OCI-LY3 (cell line): ENCODE measurements at regions not wholly inside any gene's neighbourhood (a gene's known extent, or its start where the extent isn't known, plus 50 kb on each side); places are given as distances from the start of the nearest gene placed in this dataset.

Experiments
- H2AFZ ChIP-seq: fragments of 200-600, 300-600 bp; shearing (Covaris generic); 2 replicates; pipeline ENCODE4 v1.6.0; 2014; ENCODE audit warnings: antibody characterized with exemption, low read depth, low read length
- H3K27ac ChIP-seq: fragments of 200-600, 300-600 bp; sonication (generic); 2 replicates; pipeline ENCODE4 v1.5.1; 2014; ENCODE audit warnings: mild to moderate bottlenecking, low read length, moderate library complexity, mixed read lengths
- H3K27me3 ChIP-seq: fragments of 200-600, 300-600 bp; sonication (generic); 2 replicates; pipeline ENCODE4 v1.6.1; 2014; ENCODE audit warnings: low read depth, low read length, mixed read lengths
- H3K36me3 ChIP-seq: fragments of 200-600, 300-600 bp; sonication (generic); replicated peaks from 2 replicates; pipeline ENCODE3; 2014; ENCODE audit warnings: low read depth, low read length, mixed read lengths
- H3K4me1 ChIP-seq: fragments of 300-600, 200-600 bp; sonication (generic); 2 replicates; pipeline ENCODE4 v1.6.1; 2014; ENCODE audit warnings: low read length, mixed read lengths
- H3K4me2 ChIP-seq: fragments of 200-600, 300-600 bp; sonication (generic); 2 replicates; pipeline ENCODE4 v1.6.1; 2014; ENCODE audit warnings: low read length, mixed read lengths
- H3K4me3 ChIP-seq: fragments of 300-600, 200-600 bp; sonication (generic); 2 replicates; pipeline ENCODE4 v1.5.1; 2014; ENCODE audit warnings: antibody characterized with exemption, mild to moderate bottlenecking, low read length, moderate library complexity
- H3K79me2 ChIP-seq: fragments of 300-600, 200-600 bp; shearing (Covaris generic); 2 replicates; pipeline ENCODE4 v1.6.1; 2014; ENCODE audit warnings: mild to moderate bottlenecking, low read length, mixed read lengths
- H3K9ac ChIP-seq: fragments of 300-600, 200-600 bp; shearing (Covaris generic); 2 replicates; pipeline ENCODE4 v1.6.0; 2014; ENCODE audit warnings: mild to moderate bottlenecking, low read length, moderate library complexity
- H3K9me3 ChIP-seq: fragments of 200-600, 300-600 bp; shearing (Covaris generic); 2 replicates; pipeline ENCODE4 v1.6.1; 2014; ENCODE audit warnings: low read length, mixed read lengths; ENCODE audit not compliant: insufficient read depth
- H4K20me1 ChIP-seq: fragments of 200-600, 300-600 bp; sonication (generic); 2 replicates; pipeline ENCODE4 v1.6.1; 2016; ENCODE audit warnings: low read length, mixed read lengths; ENCODE audit not compliant: insufficient read depth
- CTCF ChIP-seq: fragments of 200-600, 300-600 bp; sonication (generic); IDR thresholded peaks from 2 replicates; pipeline ENCODE4 v1.5.1; 2014; ENCODE audit warnings: antibody characterized with exemption, low read length, low read depth
- EZH2phosphoT487 ChIP-seq: fragments of 200-600 bp; shearing (Covaris generic); IDR thresholded peaks from 2 replicates; pipeline ENCODE4 v1.6.1; 2018; ENCODE audit warnings: antibody characterized with exemption, mixed run types, low read depth

GRCh38 chr9:106405871-106406435 is 457.0 kb upstream of the ZNF462 start:
- Histone ChIP-seq H3K27ac (no peak overlapping the region), H3K36me3 (no peaks in the 10 kb centered on the region), H2AFZ (no peak overlapping the region), H3K4me3 (no peak overlapping the region), H3K27me3 (no peaks in the 10 kb centered on the region), H3K9ac (no peak overlapping the region), H3K4me1 (no peaks in the 10 kb centered on the region), H3K4me2 (no peak overlapping the region), H3K79me2 (no peaks in the 10 kb centered on the region), H4K20me1 (no peaks in the 10 kb centered on the region), H3K9me3 (no peaks in the 10 kb centered on the region)
- TF ChIP-seq EZH2phosphoT487 (no peak), CTCF (no peak)

DNA sequence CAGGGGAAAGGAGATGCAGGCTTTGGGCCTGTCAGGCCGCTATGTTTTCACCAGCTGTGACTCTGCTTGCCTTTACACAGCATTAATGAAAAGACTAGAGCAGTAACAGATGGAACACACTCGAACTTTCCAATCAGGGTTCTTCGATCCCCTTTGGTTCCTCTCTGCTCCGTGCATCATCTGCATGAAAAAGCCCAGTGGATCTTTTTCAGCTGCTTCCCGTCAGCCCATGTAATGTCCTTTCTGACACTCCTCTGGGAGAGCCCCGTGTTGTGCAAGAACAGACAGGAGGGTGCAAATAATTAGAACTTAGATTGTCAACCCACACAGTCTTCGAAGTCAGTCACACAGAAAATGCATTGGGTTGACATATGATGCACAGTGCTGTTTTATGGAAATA is 448.9 kb upstream of the ZNF462 start:
- Histone ChIP-seq H3K27me3 (no peaks in the 10 kb centered on the region), H3K36me3 (no peaks in the 10 kb centered on the region), H3K79me2 (no peaks in the 10 kb centered on the region), H3K4me1 (no peaks in the 10 kb centered on the region), H3K4me2 (no peak overlapping the region), H4K20me1 (no peaks in the 10 kb centered on the region), H2AFZ (no peak overlapping the region), H3K27ac (no peak overlapping the region), H3K9ac (no peak overlapping the region), H3K9me3 (no peaks in the 10 kb centered on the region), H3K4me3 (no peak overlapping the region)
- no peak for TF ChIP-seq EZH2phosphoT487
- TF ChIP-seq CTCF = no peak

- peaks cover 25% of the 10 kb centered on the region for H3K4me1 ChIP-seq
- H2AFZ ChIP-seq = no peak overlapping the region
- TF ChIP-seq CTCF = no peak
- no peak for TF ChIP-seq EZH2phosphoT487
- no peak overlapping the region for H3K27ac ChIP-seq
- H3K4me2 ChIP-seq = no peak overlapping the region
- no peaks in the 10 kb centered on the region for H3K27me3 ChIP-seq
- no peak overlapping the region for H3K9ac ChIP-seq
- H3K4me3 ChIP-seq = no peak overlapping the region
- no peaks in the 10 kb centered on the region for H3K36me3 ChIP-seq
- no peaks in the 10 kb centered on the region for H3K9me3 ChIP-seq
- H4K20me1 ChIP-seq = no peaks in the 10 kb centered on the region
- no peaks in the 10 kb centered on the region for H3K79me2 ChIP-seq
These were observed 445.3 kb upstream of the ZNF462 start for GRCh38 chr9:106417685-106418084.

DNA sequence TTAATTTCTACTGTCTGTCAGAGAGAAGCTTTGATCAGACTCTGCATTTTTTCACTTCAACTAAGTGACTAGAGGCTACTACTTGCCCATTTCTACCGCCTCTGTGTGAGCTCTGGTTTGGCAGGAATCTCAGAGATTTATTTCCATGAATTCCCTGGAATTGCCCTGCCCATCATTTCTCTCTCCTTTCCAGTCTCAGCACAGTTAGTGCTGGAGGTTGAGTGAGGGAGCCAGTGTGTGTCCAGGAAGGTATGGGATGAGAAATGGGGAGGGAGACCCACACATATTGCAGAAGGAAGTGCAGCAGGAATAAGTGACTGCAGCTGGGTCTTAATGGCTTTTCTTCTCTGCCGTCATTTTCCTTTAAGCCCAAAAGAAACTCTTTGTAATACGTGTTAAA is 443.1 kb upstream of the ZNF462 start:
- Histone ChIP-seq H3K79me2 (no peaks in the 10 kb centered on the region), H3K36me3 (no peaks in the 10 kb centered on the region), H3K4me1 (peaks cover 25% of the 10 kb centered on the region), H3K27me3 (no peaks in the 10 kb centered on the region), H3K27ac (no peak overlapping the region), H4K20me1 (no peaks in the 10 kb centered on the region), H3K4me3 (no peak overlapping the region), H3K9ac (no peak overlapping the region), H3K4me2 (no peak overlapping the region), H3K9me3 (no peaks in the 10 kb centered on the region), H2AFZ (no peak overlapping the region)
- TF ChIP-seq EZH2phosphoT487 (no peak), CTCF (no peak)
